GM12878 (cell line): ENCODE measurements at regions not wholly inside any gene's neighbourhood (a gene's known extent, or its start where the extent isn't known, plus 50 kb on each side); places are given as distances from the start of the nearest gene placed in this dataset.

Source experiments
- ATAC-seq: fragments of 200-7000 bp; cut with Tn5 transposase; 3 replicates; pipeline ENCODE4 v1.9.1; 2020; ENCODE audit warnings: mild to moderate bottlenecking, moderate library complexity
- BruUV-seq: library from RNA; stranded (reverse); fragments of 400-500 nt; replicated peaks from 2 replicates; lab custom pipeline; 2021; lab: Mats Ljungman, UMichigan
- CTCF ChIA-PET: fragments of 300-600 bp; sonication (Branson Sonifier 250); formaldehyde crosslinking; extraction: SDS; loops from one replicate; lab custom pipeline; 2021; ENCODE audit warnings: inconsistent platforms; lab: Yijun Ruan, JAX
- POLR2A ChIA-PET: fragments of 350-600 bp; formaldehyde crosslinking; extraction: SDS; loops from one replicate; lab custom pipeline; 2021; ENCODE audit warnings: inconsistent platforms; lab: Charles Lee
- RAD21 ChIA-PET: fragments of 300-600 bp; sonication (Branson Sonifier 250); formaldehyde crosslinking; loops from one replicate; lab custom pipeline; 2023; ENCODE audit warnings: antibody characterized with exemption; ENCODE audit not compliant: unreplicated experiment; lab: Charles Lee
- SMC1A ChIA-PET: fragments of 300-600 bp; sonication (Branson Sonifier 250); formaldehyde crosslinking; loops from one replicate; lab custom pipeline; 2023; ENCODE audit not compliant: unreplicated experiment, uncharacterized antibody; lab: Charles Lee
- DNase-seq: peaks from one replicate; pipeline ENCODE4 v3.0.0-alpha.2; 2011; ENCODE audit warnings: low read depth, low spot score
- FAIRE-seq: peaks from 3 replicates; lab custom pipeline; 2011; peaks lifted over from hg19 to GRCh38; lab: Jason Lieb, UNC
- H2AFZ ChIP-seq: 2 replicates; pipeline ENCODE4 v1.6.0; 2011; ENCODE audit warnings: low read depth, low read length, control low read depth; ENCODE audit not compliant: control insufficient read depth
- H3K27ac ChIP-seq: 2 replicates; pipeline ENCODE4 v1.5.1; 2011; ENCODE audit warnings: control low read depth; ENCODE audit not compliant: control insufficient read depth, insufficient read depth
- H3K27me3 ChIP-seq, 2 experiments: replicated peaks in 1 of 2; 2 replicates each; pipeline versions ENCODE4 v1.6.0 to v1.6.1; 2011; ENCODE audit warnings: low read length in 1 of 2; ENCODE audit not compliant: control insufficient read depth in 2 of 2, insufficient read depth in 2 of 2
- H3K36me3 ChIP-seq, 2 experiments: 2 replicates each; pipeline ENCODE4 v1.5.1; 2011; ENCODE audit warnings: low read length in 1 of 2; ENCODE audit not compliant: control insufficient read depth in 2 of 2, insufficient read depth in 2 of 2
- H3K4me1 ChIP-seq: 2 replicates; pipeline ENCODE4 v1.6.1; 2011; ENCODE audit warnings: mild to moderate bottlenecking, low read length, moderate library complexity, mixed read lengths; ENCODE audit not compliant: control insufficient read depth, insufficient read depth
- H3K4me2 ChIP-seq: 2 replicates; pipeline ENCODE4 v1.6.0; 2011; ENCODE audit warnings: control low read depth; ENCODE audit not compliant: control insufficient read depth, insufficient read depth
- H3K4me3 ChIP-seq: fragments of 200-600 bp; sonication (generic); 2 replicates; pipeline ENCODE4 v1.5.1; 2016
- H3K79me2 ChIP-seq: 2 replicates; pipeline ENCODE4 v1.6.0; 2011; ENCODE audit warnings: low read length; ENCODE audit not compliant: control insufficient read depth, insufficient read depth
- H3K9ac ChIP-seq: 2 replicates; pipeline ENCODE4 v1.8.0; 2011; ENCODE audit warnings: low read length, control low read depth, mixed read lengths; ENCODE audit not compliant: control insufficient read depth, insufficient read depth
- H3K9me3 ChIP-seq: replicated peaks from 3 replicates; pipeline ENCODE4 v1.5.1; 2011; ENCODE audit warnings: mild to moderate bottlenecking, low read length; ENCODE audit not compliant: control insufficient read depth, insufficient read depth
- H4K20me1 ChIP-seq: 2 replicates; pipeline ENCODE4 v1.6.0; 2011; ENCODE audit not compliant: control insufficient read depth, insufficient read depth
- GABPA ChIP-seq: IDR thresholded peaks from 2 replicates; pipeline ENCODE4 v1.6.1; 2014; ENCODE audit warnings: antibody characterized with exemption, low read depth, mild to moderate bottlenecking, inconsistent platforms
- IRF5 ChIP-seq: fragments of 450-650 bp; IDR thresholded peaks from 2 replicates; pipeline ENCODE4 v1.6.1; 2017; ENCODE audit warnings: borderline replicate concordance
- JUNB ChIP-seq: IDR thresholded peaks from 2 replicates; pipeline ENCODE4 v1.6.1; 2016; ENCODE audit warnings: antibody characterized with exemption, mild to moderate bottlenecking
- JUND ChIP-seq: IDR thresholded peaks from 2 replicates; pipeline ENCODE4 v1.6.1; 2012; ENCODE audit warnings: low read depth, mild to moderate bottlenecking, low read length, improper control_type of control experiment, moderate library complexity
- NFYA ChIP-seq: IDR thresholded peaks from 2 replicates; pipeline ENCODE4 v1.6.1; 2011; ENCODE audit warnings: low read depth, mild to moderate bottlenecking, low read length, improper control_type of control experiment, borderline replicate concordance
- NFYB ChIP-seq: IDR thresholded peaks from 2 replicates; pipeline ENCODE4 v1.6.1; 2011; ENCODE audit warnings: low read depth, mild to moderate bottlenecking, low read length, improper control_type of control experiment, moderate library complexity; ENCODE audit not compliant: insufficient read depth
- RELB ChIP-seq: fragments of 450-650 bp; IDR thresholded peaks from 2 replicates; pipeline ENCODE4 v1.6.1; 2017; ENCODE audit warnings: low read depth, mild to moderate bottlenecking, moderate library complexity
- SPI1 ChIP-seq: IDR thresholded peaks from 2 replicates; pipeline ENCODE4 v1.6.1; 2011; ENCODE audit warnings: low read depth, mild to moderate bottlenecking, low read length, moderate library complexity, borderline replicate concordance; ENCODE audit not compliant: insufficient read depth
- YBX1 ChIP-seq: fragments of 450-650 bp; IDR thresholded peaks from 2 replicates; pipeline ENCODE4 v1.6.1; 2016; ENCODE audit warnings: antibody characterized with exemption
- WGBS: methylation state at CpG from one replicate; pipeline ENCODE4 v1.1.6; 2016; ENCODE audit warnings: low lambda C conversion rate; ENCODE audit not compliant: insufficient replicate concordance, insufficient coverage; ENCODE audit errors: missing lambda C conversion rate; 5-methylcytosine and 5-hydroxymethylcytosine counted together
- in situ Hi-C: fragments of 300-500 bp; cut with MboI; formaldehyde crosslinking; loops from 9 replicates; pipeline ENCODE4 v1.14.3; 2018; ENCODE audit warnings: mixed read lengths
- intact Hi-C: fragments of 100-400 bp; cut with micrococcal nuclease; formaldehyde crosslinking; loops from one replicate; pipeline ENCODE4 v1.14.2; 2022; ENCODE audit not compliant: unreplicated experiment

GRCh38 chr4:116531870-116532269, 553.5 kb downstream of the TRAM1L1 start:
- 41% methylated on average over 5 of the region's 5 CpGs for WGBS
- no TSS peak for BruUV-seq

GRCh38 chr4:116531026-116531425, 554.4 kb downstream of the TRAM1L1 start:
- FAIRE-seq (no peak), ATAC-seq (no peak), DNase-seq (no peak)
- no peak overlapping the region for H3K9ac ChIP-seq
- SMC1A ChIA-PET, result no interaction called here
- intact Hi-C loops (no loop called here), in situ Hi-C loops (no loop called here)
- CTCF ChIA-PET, result interaction anchor here (0.6 kb wide), 1 partner anchor 264 kb away, joined by 3 read pairs; no protein-coding TSS in a partner anchor
- TF ChIP-seq GABPA (no peak), YBX1 (no peak), NFYB (no peak), RELB (no peak), JUNB (no peak), IRF5 (no peak)
- no peak overlapping the region for H2AFZ ChIP-seq
- H3K27me3 ChIP-seq, result no peaks in the 10 kb centered on the region
- H3K4me2 ChIP-seq, result no peak overlapping the region
- H3K4me3 ChIP-seq, result no peak overlapping the region
- H3K4me1 ChIP-seq, result no peaks in the 10 kb centered on the region
- BruUV-seq, result no TSS peak
- whole genome bisulfite sequencing, result 0% methylated on average over 3 of the region's 3 CpGs
- H3K36me3 ChIP-seq, result no peaks in the 10 kb centered on the region
- no peak overlapping the region for H3K27ac ChIP-seq
- H4K20me1 ChIP-seq, result no peaks in the 10 kb centered on the region
- no peaks in the 10 kb centered on the region for H3K79me2 ChIP-seq
- POLR2A ChIA-PET, result no interaction called here
- RAD21 ChIA-PET, result no interaction called here
- no peaks in the 10 kb centered on the region for H3K9me3 ChIP-seq

More at GRCh38 chr4:116531870-116532269, 553.5 kb downstream of the TRAM1L1 start:
- ChIA-PET CTCF (interaction anchor here (0.6 kb wide), 1 partner anchor 263 kb away, joined by 3 read pairs; no protein-coding TSS in a partner anchor), RAD21 (no interaction called here), POLR2A (no interaction called here), SMC1A (no interaction called here)
- H3K4me2 ChIP-seq, result no peak overlapping the region
- H3K9me3 ChIP-seq, result no peaks in the 10 kb centered on the region
- FAIRE-seq (no peak), DNase-seq (no peak), ATAC-seq (peak; percentile 35; the same call in 2 of the 3 replicates)
- no peaks in the 10 kb centered on the region for H3K4me1 ChIP-seq
- H3K27me3 ChIP-seq, result no peaks in the 10 kb centered on the region
- H2AFZ ChIP-seq, result no peak overlapping the region
- no peaks in the 10 kb centered on the region for H3K79me2 ChIP-seq
- no peaks in the 10 kb centered on the region for H3K36me3 ChIP-seq
- intact Hi-C loops, result no loop called here
- in situ Hi-C loops, result no loop called here
- no peak overlapping the region for H3K9ac ChIP-seq
- H4K20me1 ChIP-seq, result no peaks in the 10 kb centered on the region
- H3K27ac ChIP-seq, result no peak overlapping the region
- no peak overlapping the region for H3K4me3 ChIP-seq
- TF ChIP-seq JUND (no peak), SPI1 (peak; percentile 35; the same call in 1 of the 2 replicates), NFYA (no peak)
